NCI-H1105 treated with DMSO at 0.1 percent for 48 hours (cell line): ENCODE measurements at regions not wholly inside any gene's neighbourhood (a gene's known extent, or its start where the extent isn't known, plus 50 kb on each side); places are given as distances from the start of the nearest gene placed in this dataset.

Experiments
- DNase-seq: peaks from one replicate; lab custom pipeline; 2025; lab: John Stamatoyannopoulos, UW

DNA sequence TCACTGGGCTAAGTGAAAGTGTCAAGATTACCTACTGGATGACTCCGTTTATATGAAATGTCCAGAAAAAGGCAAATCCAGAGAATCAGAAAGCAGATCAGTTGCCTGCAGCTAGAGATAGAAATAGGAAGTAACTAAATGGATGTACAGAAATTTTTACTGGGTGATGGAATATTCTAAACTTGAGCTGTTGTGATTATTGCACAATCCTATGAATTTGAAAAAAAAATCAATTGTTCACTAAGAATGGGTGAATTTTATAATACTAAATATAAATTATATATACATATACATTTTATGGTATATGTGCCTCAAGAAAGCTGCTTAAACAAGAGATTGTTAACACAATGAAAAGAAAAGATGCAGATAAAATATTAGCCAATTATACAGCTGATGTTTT is 181.1 kb upstream of the C16orf82 start:
- no peak for DNase-seq

GRCh38 chr16:26889740-26890139 is 177.0 kb upstream of the C16orf82 start:
- no peak for DNase-seq

- no peak for DNase-seq
These were observed 168.5 kb upstream of the C16orf82 start for GRCh38 chr16:26898200-26898599.

- DNase-seq: no peak
These were observed 165.4 kb upstream of the C16orf82 start for GRCh38 chr16:26901196-26901861.

DNA sequence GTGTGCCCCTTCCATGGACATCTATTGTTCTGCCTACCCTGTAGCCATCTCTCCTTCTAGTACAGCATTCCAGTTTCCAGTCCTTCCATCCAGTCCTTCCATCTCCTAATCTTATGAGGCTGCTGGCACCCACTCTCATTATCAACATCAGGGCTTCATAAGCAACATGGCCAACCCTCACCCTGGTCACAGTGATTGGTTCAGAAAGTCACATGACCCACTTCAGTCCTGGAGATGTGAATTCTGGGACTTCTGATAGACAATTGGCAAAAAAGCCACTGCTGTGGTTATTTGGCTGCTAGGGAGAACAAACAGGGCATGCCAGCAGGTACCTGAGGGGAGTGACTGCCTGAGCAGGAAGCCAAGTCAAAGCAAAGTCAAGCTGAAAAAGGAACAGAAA is 164.7 kb upstream of the C16orf82 start:
- no peak for DNase-seq

- no peak for DNase-seq
These were observed 161.4 kb upstream of the C16orf82 start for GRCh38 chr16:26905336-26905735.

DNA sequence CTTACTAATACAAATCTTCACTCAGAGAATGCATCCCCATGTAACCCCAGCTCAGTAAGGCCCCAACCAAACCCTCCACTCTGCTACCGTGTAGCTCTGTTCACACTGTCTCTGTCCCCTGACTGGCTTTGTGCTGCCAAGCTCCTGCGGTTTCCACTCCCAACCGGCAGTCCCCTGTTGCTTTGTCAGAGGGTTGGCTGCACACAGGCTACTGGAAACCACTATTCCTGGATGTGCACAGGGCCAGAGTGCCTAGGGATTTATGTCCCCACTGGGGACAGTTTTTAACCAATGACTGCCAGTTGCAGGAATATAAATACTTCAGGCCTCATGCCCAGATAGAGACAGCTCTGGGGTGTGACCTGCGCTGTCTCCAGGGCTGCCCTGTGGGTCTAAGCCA is 157.1 kb upstream of the C16orf82 start:
- DNase-seq: no peak

DNA sequence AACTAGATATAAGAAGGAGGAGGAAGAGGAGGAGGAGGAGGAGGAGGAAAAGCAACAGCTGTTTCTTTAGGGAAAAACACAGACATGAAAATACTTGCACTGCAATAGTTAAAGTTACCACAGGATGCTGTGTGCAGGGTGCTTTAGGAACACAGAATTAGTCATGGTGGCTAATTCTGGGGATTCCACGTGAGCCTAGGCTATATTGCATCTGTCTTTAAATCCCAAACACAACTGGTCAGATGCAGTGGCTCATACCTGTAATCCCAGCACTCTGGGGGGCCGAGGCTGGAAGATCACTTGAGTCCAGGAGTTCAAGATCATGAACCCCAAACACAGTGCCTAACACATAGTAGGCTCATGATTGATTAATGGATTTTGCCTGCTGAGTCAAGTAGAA is 155.3 kb upstream of the C16orf82 start:
- DNase-seq: no peak

DNA sequence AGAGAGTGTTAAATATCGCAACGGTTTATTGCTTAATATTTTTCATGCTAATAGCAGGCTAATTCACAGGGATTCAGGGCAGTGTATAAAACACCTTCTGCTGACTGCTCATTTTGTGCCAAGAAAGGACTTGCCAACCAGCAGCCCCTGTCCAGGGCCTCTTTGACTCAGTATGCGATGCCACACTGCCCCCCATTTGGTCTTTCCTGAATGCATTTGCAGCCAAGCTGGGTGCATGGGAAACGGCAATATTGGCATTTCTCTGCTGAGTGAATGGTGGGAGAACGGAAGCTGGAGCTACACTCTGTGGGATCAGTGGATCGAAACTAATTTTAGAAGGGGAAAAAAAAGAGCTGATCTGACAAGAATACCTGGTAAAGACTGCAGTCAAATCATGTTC is 152.9 kb upstream of the C16orf82 start:
- no peak for DNase-seq

GRCh38 chr16:26930786-26931581 is 135.7 kb upstream of the C16orf82 start:
- no peak for DNase-seq

DNA sequence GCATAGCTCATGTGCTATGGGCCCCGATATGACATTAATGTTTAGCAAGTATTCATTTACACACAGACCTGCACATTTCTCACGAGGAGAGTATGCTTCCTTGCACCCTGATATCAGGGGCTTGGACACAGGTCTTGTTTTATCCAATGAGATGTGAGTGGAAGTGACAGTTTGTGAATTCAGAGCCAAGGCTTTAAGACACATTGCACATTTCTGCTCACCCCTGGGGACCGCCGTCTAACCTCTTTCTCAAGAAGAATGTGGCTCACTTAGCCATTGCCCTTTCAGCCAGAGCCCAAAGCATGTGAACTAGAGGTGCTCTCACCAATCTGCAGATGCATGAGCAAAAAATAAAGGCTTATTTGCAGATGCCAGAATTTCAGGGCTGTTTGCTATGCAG is 116.1 kb upstream of the C16orf82 start:
- no peak for DNase-seq

DNA sequence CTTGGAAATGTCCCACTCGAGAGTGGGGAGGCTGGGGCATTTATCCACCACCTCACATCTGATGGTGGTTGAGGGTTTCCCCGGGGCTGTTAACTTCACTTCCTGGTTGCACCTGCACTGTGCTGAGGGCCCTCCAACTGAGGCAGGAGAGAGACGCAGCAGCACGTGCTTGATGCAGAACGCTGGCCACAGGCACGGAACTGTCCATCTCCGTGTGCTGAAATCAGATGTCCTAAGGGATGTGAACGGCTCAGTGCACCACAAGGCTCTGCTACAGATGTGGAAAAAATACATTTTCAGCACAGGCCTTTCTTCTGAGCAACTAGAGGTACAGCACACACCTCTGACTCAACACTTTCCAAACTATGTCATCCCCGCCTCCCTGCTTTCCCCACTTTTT is 114.8 kb upstream of the C16orf82 start:
- no peak for DNase-seq

- peak; percentile 9 for DNase-seq
These were observed 114.3 kb upstream of the C16orf82 start for GRCh38 chr16:26952411-26952810.

GRCh38 chr16:26957283-26957859 is 109.4 kb upstream of the C16orf82 start:
- DNase-seq: no peak

DNA sequence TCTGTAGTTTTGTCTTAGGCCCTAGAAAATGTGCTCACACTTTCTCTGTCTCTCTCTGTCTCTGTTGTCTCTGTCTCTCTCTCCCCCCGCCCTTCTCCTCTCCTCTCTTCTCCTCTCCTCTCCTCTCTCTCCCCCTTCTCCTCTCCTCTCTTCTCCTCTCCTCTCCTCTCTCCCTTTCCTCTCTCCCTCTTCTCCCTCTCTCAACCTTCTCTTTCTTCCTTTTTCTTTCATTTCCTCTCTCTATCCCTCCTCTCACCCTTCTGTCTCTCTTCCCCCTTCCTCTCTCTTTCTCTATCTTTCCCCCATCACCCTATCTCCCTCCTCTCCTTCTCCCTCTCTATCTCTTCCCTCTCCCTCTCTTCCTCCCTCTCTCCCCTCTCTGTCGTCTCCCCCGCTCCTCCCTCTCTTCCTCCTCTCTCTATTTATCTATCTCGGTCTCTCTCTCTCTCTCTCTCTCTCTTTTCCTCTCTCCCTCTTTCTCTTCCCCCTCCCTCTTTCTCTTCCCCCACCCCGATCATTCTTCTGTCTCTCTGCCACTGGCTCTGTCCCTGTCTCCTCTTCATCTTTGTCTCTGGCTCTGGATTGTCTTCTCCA is 107.2 kb upstream of the C16orf82 start:
- no peak for DNase-seq

- no peak for DNase-seq
These were observed 105.3 kb upstream of the C16orf82 start for GRCh38 chr16:26961459-26961858.

DNA sequence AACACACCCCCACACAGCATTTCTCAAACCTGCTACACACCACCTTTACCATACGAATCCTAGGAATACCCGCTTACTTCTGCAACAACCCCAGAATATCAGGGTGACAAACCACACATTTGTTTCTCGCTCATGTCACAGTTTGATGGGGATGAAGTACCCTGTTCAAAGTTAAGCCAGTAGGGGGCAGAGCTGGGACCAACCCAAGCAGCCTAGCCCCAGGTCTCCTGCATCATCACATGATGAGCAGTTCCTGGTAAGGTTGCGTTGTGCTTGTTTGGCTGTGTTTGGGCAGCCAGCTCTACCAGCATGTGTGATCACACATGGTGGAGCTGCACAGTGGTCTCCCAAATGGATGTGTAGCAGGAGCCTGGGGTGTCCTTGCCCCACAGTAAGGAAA is 103.6 kb upstream of the C16orf82 start:
- no peak for DNase-seq

GRCh38 chr16:26969589-26970231 is 97.0 kb upstream of the C16orf82 start:
- no peak for DNase-seq

GRCh38 chr16:26970292-26970691 is 96.4 kb upstream of the C16orf82 start:
- no peak for DNase-seq

GRCh38 chr16:26976873-26977272 is 89.9 kb upstream of the C16orf82 start:
- DNase-seq: no peak

GRCh38 chr16:26981266-26981938 is 85.3 kb upstream of the C16orf82 start:
- peak; percentile 52 for DNase-seq

GRCh38 chr16:26982422-26982821 is 84.3 kb upstream of the C16orf82 start:
- DNase-seq: no peak
